Fibroblast of pulmonary artery (primary cell): ENCODE measurements at regions not wholly inside any gene's neighbourhood (a gene's known extent, or its start where the extent isn't known, plus 50 kb on each side); places are given as distances from the start of the nearest gene placed in this dataset.

Experiments used
- DNase-seq: peaks from one replicate; pipeline ENCODE4 v3.0.0-alpha.2; 2010; ENCODE audit warnings: low read depth
- H3K4me3 ChIP-seq: replicated peaks from 2 replicates; pipeline ENCODE4 v1.5.1; 2011; ENCODE audit warnings: low read depth, mild to moderate bottlenecking, control low read depth, low read length, moderate library complexity
- CTCF ChIP-seq: IDR thresholded peaks from 2 replicates; pipeline ENCODE4 v1.5.1; 2011; ENCODE audit warnings: mild to moderate bottlenecking, control low read depth, low read length, inconsistent platforms; ENCODE audit errors: missing control alignments

GRCh38 chr21:32884062-32884461 lies 112.5 kb upstream of the PAXBP1 start:
- DNase-seq, result no peak
- H3K4me3 ChIP-seq, result no peak overlapping the region
- TF ChIP-seq CTCF, result no peak

DNA sequence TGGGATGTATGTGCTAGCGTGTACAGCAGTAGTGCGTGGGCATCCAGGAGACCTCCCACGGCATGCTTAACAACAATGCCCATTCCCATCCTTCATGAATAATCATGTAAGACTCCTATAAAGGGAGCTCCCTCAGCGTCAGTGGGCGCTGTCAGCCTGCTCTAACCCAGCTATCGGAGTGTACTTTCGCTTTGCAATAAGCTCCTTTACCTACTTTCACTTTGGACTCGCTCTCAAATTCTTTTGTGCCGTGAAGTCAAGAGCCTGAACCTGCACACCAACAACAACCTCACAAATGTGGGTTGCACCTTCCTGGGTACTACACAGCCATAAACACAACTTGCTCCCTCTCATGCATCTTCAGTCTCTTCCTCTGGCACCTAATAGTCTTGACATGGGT lies 114.8 kb upstream of the PAXBP1 start:
- no peak for DNase-seq
- TF ChIP-seq CTCF, result no peak
- H3K4me3 ChIP-seq, result no peak overlapping the region

GRCh38 chr21:32887026-32887425 lies 115.5 kb upstream of the PAXBP1 start:
- DNase-seq, result no peak
- no peak overlapping the region for H3K4me3 ChIP-seq
- TF ChIP-seq CTCF, result no peak

- no peak overlapping the region for H3K4me3 ChIP-seq
- DNase-seq, result no peak
- no peak for TF ChIP-seq CTCF
Measured at GRCh38 chr21:32888971-32889370, 117.4 kb upstream of the PAXBP1 start.

DNA sequence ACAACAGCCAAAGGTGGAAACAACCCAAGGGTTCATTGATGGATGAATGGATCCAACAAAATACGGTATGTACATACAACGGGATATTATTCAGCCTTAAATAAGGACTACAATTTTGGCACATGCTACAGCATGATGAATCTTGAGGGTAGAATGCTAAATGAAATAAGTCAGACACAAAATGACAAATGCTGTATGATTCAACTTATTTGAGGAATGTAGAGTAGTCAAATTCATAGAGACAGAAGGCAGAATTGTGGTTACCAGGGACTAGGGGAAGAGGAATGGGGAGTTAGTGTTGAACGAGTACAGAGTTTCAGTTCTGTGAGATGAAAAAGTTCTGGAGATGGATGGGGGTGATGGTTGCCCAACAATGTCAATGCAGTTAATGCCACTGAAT lies 118.0 kb upstream of the PAXBP1 start:
- TF ChIP-seq CTCF, result no peak
- no peak overlapping the region for H3K4me3 ChIP-seq
- no peak for DNase-seq

- no peak for TF ChIP-seq CTCF
- H3K4me3 ChIP-seq, result no peak overlapping the region
- DNase-seq, result no peak
Measured at GRCh38 chr21:32894321-32894720, 122.8 kb upstream of the PAXBP1 start.

- no peak for DNase-seq
- no peak for TF ChIP-seq CTCF
- H3K4me3 ChIP-seq, result no peak overlapping the region
Measured at GRCh38 chr21:32900814-32901213, 124.9 kb upstream of the OLIG2 start.
